ENCODE measurements at regions not wholly inside any gene's neighbourhood (a gene's known extent, or its start where the extent isn't known, plus 50 kb on each side); places are given as distances from the start of the nearest gene placed in this dataset.

GRCh38 chrX:25287521-25287920 lies 271.8 kb upstream of the ARX start:
- Mint-ChIP-seq H3K4me3 (no peak overlapping the region), H3K36me3 (ENCODE audit: low read depth) (no peaks in the 10 kb centered on the region), H3K27ac (no peak overlapping the region), H3K9me3 (no peaks in the 10 kb centered on the region), H3K27me3 (no peaks in the 10 kb centered on the region), H3K4me1 (ENCODE audit: low read depth) (no peaks in the 10 kb centered on the region)
- H3K9me3 ChIP-seq (ENCODE audit: control insufficient read depth in 1 of 2, insufficient read depth in 1 of 2, low read length in 2 of 2): no peaks in the 10 kb centered on the region
- no peaks in the 10 kb centered on the region for H3K36me3 ChIP-seq (ENCODE audit: insufficient read depth, low read length)
- intact Hi-C loops (cut with DNase I, micrococcal nuclease): no loop called here
- ATAC-seq (ENCODE audit: poor library complexity): no peak
- ChIA-PET CTCF (no interaction called here), POLR2A (no interaction called here)
- H3K4me1 ChIP-seq (ENCODE audit: insufficient read depth, low read length): no peaks in the 10 kb centered on the region
- no peak overlapping the region for H3K4me3 ChIP-seq (ENCODE audit: low read length)
- H3K27ac ChIP-seq (ENCODE audit: low read depth in 1 of 2, low read length in 2 of 2): no peak overlapping the region
- no peak for TF ChIP-seq CTCF (IDR thresholded peaks at IDR 0.05)
- no peaks in the 10 kb centered on the region for H3K27me3 ChIP-seq (ENCODE audit: control insufficient read depth in 1 of 2, insufficient read depth in 2 of 2, low read length in 2 of 2)
- no peak for DNase-seq

GRCh38 chrX:25285598-25285997 lies 269.8 kb upstream of the ARX start:
- no peak for ATAC-seq (ENCODE audit: poor library complexity)
- POLR2A ChIA-PET: no interaction called here
- Mint-ChIP-seq H3K27me3 (no peaks in the 10 kb centered on the region), H3K27ac (no peak overlapping the region), H3K36me3 (ENCODE audit: low read depth) (no peaks in the 10 kb centered on the region), H3K4me1 (ENCODE audit: low read depth) (no peaks in the 10 kb centered on the region), H3K4me3 (no peak overlapping the region), H3K9me3 (no peaks in the 10 kb centered on the region)
- CTCF ChIA-PET: no interaction called here
- H3K4me1 ChIP-seq (ENCODE audit: insufficient read depth, low read length): no peaks in the 10 kb centered on the region
- intact Hi-C loops (cut with DNase I, micrococcal nuclease): no loop called here
- no peak for DNase-seq
- H3K27me3 ChIP-seq (ENCODE audit: control insufficient read depth in 1 of 2, insufficient read depth in 2 of 2, low read length in 2 of 2): no peaks in the 10 kb centered on the region
- no peaks in the 10 kb centered on the region for H3K36me3 ChIP-seq (ENCODE audit: insufficient read depth, low read length)
- H3K9me3 ChIP-seq (ENCODE audit: control insufficient read depth in 1 of 2, insufficient read depth in 1 of 2, low read length in 2 of 2): no peaks in the 10 kb centered on the region
- H3K27ac ChIP-seq (ENCODE audit: low read depth in 1 of 2, low read length in 2 of 2): no peak overlapping the region
- TF ChIP-seq CTCF (IDR thresholded peaks at IDR 0.05): no peak
- H3K4me3 ChIP-seq (ENCODE audit: low read length): no peak overlapping the region

- ATAC-seq (ENCODE audit: poor library complexity): no peak
- ChIA-PET POLR2A (no interaction called here), CTCF (no interaction called here)
- Mint-ChIP-seq H3K27ac (no peak overlapping the region), H3K4me3 (no peak overlapping the region), H3K27me3 (no peaks in the 10 kb centered on the region), H3K36me3 (ENCODE audit: low read depth) (no peaks in the 10 kb centered on the region), H3K4me1 (ENCODE audit: low read depth) (no peaks in the 10 kb centered on the region), H3K9me3 (no peaks in the 10 kb centered on the region)
- no peak overlapping the region for H3K27ac ChIP-seq (ENCODE audit: low read depth in 1 of 2, low read length in 2 of 2)
- no peak for TF ChIP-seq CTCF (IDR thresholded peaks at IDR 0.05)
- no peak overlapping the region for H3K4me3 ChIP-seq (ENCODE audit: low read length)
- DNase-seq: no peak
- no peaks in the 10 kb centered on the region for H3K9me3 ChIP-seq (ENCODE audit: control insufficient read depth in 1 of 2, insufficient read depth in 1 of 2, low read length in 2 of 2)
- H3K36me3 ChIP-seq (ENCODE audit: insufficient read depth, low read length): no peaks in the 10 kb centered on the region
- no peaks in the 10 kb centered on the region for H3K27me3 ChIP-seq (ENCODE audit: control insufficient read depth in 1 of 2, insufficient read depth in 2 of 2, low read length in 2 of 2)
- intact Hi-C loops (cut with DNase I, micrococcal nuclease): no loop called here
- H3K4me1 ChIP-seq (ENCODE audit: insufficient read depth, low read length): no peaks in the 10 kb centered on the region
These were observed 263.7 kb upstream of the ARX start for GRCh38 chrX:25279510-25279909.

All from CD4-positive, alpha-beta T cell (primary cell).